DMS53 treated with DMSO at 0.1 percent for 48 hours (cell line): ENCODE measurements at regions not wholly inside any gene's neighbourhood (a gene's known extent, or its start where the extent isn't known, plus 50 kb on each side); places are given as distances from the start of the nearest gene placed in this dataset.

ENCODE experiments used
- DNase-seq: peaks from one replicate; lab custom pipeline; 2025; ENCODE audit not compliant: unreplicated experiment; lab: John Stamatoyannopoulos, UW

DNA sequence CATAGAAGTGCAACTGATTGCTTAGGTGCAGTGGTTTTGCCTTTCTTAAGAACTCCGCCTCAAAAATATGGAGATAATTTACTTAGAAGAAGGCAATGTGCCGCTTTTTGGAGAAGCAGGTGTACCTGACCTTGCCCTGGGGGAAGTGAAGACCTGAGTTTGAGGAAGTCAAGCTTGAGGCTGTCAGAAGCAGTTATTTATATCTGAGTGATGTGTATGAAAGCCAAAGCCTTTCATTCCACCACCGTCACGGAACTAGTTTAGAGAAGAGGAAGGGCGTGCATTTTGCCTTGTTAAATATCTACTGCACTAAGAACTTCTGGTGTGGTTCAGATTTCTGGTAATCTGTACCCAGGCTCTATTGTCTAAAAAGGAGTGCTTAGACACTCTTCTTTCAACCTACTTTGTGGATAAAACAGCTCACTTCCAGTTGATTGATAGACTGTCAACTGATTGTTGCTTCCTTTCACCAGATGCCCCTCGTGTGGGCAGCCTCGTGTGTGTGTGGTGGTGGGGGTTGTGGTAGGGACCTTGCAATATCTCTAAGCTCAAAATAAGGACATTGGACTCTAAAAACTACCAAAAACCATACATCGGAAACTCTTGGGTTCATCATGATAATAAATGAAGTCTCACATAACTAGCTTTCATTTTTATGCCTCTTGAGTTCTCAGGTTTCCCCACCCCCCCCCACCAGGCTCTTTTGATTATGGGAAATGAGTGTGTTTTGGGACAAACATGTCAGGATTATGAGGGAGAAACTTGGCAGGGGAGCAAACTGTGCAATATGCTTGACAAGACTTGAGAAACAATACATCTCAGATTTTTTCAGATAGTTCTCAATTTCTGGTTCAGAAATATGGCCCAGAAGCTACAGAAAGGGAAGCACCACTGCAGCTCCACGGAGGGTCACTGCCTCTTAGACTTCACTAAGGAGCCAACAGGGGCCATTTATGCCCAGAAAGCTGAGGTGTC, 78.6 kb downstream of the ARF6 start:
- no peak for DNase-seq

DNA sequence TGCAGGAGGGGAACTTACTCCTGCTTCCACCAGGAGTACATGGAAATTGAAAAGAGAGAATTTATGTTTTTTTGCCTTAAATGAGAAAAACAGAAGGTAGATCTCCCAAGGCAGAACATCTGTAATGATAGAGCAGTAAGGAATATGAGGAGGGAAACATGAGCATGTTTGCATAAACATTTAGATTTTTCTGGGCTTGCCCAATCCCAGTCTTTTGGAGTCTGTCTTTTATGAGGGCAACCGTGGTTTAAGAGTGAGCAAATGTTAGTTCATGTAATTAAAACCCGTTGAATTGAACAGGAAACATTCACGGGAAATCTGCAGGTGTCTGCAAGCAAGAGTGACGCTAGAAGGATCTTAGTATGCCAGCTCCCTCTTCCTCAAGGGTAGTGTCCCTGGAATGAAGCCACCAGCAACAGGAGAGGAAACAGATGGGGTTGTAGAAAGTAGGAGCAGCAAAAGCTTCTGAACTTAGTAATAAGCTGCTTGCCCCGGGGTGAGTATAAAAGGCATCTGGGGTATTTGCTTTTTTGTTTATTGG, 79.3 kb downstream of the ARF6 start:
- peak; percentile 48 for DNase-seq

DNA sequence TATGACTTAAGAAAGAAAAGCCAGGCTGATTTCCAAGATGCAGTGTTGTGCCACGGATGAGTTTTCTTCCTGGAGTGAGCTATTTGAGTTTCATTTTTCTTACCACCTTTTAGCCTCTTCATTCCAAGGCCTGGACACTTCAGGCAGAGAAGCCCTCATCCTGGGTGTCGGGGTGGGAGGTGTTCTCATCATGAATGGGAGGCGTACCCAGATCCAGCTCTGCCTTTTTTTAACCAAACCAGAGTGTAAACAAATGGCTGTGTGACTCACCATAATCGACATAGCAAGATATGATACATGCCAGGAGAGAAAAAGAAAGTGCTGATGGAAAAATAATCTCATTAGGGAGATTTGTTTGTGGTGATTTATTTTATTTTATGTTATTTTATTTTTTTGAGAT, 79.9 kb downstream of the ARF6 start:
- peak; percentile 68 for DNase-seq

DNA sequence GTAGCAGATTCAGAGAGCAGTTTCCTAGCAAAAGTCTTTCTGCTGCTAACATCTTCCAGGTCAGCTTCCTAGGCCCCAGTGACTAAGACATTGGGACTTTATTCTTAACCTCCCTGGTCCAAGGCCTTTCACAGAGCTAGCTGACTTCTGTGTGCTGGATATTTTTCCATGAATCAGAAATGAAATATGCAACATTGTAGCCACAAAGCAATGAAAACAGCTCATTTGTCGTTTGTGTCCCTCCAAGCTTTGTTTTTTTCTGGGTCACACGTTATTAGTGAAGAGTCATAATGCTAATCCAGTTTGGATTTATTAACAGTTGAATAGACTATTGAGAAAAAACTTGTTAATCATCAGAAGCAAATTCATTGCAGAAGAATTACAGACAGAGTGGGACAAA, 82.4 kb downstream of the ARF6 start:
- no peak for DNase-seq

DNA sequence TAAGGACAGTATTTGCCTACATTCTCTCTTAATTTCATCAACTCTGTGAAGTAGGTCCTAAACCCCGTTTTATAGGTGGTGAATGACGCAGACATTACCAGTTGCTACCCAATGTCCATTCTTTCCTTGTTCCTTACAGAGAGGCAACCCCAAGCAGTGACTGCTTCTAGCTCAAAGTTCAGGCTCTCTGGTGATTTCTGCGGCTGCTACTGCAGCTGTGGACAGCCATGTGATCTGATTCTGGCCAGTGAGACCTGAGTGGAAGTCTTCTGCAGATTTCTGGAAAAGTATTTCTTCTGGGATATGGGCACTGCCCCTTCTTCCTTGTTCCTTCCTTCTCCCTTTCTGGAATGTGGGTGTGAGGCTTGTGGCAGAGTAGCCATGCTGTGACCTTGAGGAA, 82.9 kb downstream of the ARF6 start:
- DNase-seq, result no peak

DNA sequence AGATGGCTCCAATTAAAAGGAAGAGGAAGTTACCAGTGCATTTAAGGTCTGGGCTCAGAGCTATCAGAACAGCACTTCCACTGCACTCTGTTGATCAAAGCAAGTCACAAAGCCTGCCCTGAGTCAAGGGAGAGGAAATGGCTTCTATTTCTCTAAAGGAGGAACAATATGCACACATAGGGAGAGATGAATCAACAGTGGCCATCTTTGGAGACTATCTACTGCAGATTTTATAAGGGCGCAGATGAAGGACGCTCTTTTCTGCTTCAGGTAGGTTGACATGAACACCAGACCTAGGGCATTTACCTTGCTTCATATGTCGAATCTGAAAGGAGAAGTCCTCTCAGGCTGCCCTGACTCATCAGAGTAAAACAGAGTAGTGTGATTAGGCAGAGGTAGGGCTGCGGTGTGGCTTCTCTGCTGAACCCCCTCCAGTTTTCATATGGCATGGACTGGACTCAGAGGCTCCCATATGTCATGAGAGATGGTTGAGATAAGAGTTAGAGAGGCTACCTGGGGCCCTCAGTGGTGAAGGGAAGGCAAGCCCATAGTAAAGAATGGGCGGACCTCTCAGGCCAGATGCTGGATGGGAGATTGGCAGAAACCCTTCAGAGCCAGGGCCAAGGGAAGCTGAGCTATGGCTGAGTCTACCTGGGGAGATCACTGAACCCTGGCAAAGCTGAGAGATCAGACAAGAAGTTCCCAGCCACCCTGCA, 84.4 kb downstream of the ARF6 start:
- DNase-seq, result no peak

DNA sequence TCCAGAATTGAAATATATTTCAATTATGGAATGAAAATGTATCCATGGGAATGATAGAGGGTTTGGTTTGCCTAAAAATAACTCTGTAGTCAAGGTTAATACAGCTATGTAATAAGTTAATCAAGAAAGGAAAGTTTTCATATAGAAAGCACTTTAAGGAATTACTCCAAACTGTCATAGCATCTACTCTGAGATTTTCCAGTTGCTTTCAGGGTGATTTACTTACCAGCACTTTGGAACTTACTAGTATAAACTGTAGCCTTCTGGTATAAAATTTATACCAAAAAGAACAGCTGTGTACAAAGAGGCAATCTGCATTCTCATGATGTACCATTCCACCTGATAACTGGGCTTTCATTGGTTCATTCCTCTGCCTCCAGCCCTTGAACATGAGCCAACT, 87.1 kb downstream of the ARF6 start:
- no peak for DNase-seq

DNA sequence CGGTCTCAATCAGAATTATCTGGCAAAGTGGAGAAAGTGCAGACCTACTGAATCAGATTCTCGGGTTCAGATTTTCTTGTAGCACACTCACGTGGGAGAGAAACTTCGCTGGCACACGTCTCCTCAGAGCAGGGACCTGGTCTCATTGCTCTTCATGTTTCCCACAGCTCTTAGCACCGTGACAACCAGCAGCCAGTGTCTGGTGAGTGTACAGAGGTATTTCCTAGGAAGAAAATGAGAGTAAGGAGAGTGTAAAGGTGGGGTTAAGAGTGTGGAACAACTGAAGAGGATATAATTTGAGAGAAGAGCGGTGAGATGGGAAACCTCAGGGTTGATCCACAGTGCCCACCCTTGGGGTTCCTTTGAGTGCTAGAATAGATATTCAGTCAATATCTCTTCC, 89.2 kb downstream of the ARF6 start:
- no peak for DNase-seq

DNA sequence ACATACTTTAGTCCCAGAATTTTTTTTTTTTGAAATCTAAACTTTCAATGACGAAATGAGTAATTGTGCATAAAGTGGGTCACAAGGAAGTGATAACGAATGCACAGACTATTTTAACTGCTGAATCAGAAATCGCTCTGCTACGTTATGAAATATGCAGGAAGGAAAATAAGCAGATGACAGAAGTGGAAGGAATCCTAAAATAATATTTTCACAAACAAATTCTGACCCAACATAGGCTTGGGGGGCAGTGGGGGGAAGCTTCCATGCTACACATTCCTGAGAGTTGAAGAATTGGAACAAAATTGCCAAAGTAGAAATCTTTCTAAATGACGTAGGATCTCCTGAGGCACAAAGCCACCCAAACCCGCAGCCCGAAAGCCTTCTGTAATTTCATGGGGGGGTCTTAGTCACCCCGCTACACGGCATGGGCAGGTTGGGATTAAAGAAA, 89.6 kb downstream of the ARF6 start:
- DNase-seq, result no peak

DNA sequence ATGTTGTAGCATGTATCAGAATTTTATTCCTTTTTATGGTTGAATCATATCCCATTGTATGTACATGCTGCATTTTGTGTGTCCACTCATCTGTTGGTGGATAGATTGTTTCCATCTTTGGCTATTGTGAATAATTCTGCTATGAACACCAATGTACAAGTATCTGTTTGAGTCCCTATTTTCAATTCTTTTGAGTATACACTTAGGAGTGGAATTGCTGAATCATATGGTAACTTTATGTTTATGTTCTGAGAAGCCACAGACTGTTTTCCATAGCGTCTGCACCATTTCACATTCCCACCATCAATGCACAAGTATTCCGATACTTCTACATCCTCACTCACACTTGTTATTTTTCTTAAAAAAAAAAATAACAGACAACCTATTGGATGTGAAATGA, 91.5 kb downstream of the ARF6 start:
- DNase-seq, result no peak

DNA sequence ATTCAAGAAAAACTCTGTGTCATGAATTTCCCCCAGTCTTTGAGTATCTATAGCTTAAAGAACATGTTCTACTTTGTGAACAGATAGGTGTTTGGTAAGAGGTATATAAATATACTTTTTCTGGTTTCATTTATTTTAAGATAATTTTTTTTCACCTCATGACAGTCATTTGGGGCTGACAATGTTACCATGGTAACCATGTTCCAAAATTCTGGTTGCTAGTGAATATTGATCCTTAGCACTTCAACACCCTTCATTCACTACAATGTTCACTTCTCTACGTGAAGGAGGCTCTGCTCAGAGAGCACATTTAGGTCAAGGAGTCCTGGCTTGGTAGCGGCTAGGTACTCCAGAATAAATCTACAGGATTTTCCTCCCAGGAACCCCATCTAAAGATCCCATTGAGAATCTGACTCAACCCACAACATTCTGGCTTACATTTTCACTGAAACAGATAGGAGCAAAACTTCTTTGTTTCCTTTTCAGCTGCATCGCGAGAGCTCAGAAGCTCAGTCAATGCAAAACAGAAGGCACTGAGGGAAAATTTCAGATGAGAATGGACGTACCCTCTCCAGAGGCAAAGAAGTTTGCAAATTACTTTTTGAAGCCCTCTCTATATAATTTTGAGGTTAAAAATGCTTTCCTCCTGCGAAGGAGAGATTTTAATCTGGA, 93.6 kb downstream of the ARF6 start:
- DNase-seq, result no peak

DNA sequence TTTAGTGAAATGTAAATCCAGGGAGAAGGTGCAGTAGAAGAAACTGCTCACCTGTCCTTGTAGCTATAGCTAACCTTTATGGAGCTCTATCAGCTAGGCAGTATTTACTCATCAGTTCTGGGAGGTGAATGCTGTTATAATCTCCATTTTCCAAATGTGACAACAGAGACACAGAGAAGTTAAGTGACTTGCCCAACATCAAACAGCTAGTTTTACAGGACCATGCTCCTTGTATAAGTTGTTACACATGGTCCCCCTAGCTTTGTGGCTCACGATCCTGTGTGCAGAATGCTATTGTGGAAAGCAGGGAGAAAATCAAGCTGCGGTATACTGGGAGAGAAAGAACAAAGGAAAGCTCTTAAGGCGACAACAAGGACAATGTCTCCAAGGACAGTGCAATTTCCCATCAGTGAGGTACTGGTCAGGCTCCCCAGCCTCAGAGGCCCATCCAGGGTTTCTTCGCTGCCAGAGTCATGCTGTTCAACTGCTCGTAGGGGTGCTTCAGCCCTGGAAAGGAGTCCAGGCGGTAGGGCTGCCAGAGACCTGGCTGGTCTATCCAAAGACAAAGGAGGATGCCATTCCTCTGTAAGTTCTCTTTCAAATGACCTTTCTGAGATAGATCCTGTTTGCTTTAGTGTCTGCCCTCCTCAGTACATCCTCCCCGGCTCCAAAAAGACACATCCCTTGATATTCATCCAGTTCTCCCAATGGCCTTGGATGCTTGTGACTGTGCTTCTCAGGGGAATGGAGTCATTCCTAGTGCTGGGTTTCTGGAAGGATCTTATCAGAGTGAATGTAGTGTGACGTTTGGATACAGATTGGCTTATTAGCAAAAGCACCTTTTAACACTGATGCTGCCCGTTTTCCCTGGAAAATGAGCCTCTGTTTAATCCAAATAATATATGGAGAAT, 95.5 kb downstream of the ARF6 start:
- DNase-seq, result no peak

DNA sequence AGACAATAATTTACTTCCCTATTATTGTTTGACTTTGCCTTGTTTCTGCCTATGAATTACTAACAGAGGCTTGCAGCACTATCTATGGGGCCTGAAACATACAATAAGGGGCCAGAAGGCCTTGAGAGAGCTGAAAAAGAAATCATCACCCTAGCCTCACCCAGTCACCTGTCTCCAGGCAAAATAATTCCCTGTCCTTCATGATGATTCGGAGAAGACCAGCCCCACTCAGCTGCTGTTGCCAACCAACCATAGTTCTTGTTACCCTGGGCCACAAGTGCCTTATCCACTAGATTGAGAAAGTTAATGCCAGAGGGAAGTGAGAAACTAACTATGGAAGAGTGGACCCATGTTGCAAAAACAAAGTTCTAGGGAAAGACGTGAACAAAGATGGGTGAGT, 97.1 kb downstream of the ARF6 start:
- DNase-seq, result no peak

DNA sequence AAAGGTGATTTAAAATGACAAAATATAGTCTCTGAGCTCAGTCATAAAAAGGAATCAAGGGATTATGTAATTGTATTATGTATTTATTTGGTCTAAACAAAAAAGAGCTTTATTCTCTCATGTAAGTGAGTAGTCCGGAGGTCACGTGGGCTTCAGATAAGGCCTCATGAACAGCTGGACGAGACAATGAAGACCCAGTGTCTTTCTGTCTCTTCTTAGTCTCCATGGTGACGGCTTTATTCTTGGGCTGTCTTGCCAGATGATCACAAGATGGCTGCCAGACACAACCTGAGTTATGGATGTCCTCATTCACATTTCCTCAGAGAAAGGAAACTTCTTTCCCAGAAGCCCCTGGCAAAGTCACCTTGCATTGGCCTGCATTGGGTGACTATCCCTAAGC, 98.6 kb downstream of the ARF6 start:
- DNase-seq, result no peak

DNA sequence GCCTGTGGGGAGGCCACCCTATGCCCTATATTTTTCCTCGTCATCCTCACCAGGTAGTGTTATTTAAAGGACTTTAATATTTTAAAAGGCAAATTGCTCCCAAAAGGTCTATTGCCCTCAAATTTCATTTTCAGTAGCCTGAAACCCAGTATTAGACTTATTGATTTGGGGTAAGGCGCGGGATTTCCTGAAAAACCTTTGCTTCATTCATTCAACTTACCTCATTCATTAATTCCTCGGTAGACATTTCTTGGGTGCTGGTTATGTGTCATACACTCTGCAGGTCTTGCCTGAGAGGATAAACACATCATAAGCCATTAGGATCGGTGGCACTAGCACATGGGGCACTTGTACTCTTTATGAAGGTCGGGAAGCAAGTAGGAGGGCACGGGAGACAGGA, 99.2 kb downstream of the ARF6 start:
- no peak for DNase-seq

DNA sequence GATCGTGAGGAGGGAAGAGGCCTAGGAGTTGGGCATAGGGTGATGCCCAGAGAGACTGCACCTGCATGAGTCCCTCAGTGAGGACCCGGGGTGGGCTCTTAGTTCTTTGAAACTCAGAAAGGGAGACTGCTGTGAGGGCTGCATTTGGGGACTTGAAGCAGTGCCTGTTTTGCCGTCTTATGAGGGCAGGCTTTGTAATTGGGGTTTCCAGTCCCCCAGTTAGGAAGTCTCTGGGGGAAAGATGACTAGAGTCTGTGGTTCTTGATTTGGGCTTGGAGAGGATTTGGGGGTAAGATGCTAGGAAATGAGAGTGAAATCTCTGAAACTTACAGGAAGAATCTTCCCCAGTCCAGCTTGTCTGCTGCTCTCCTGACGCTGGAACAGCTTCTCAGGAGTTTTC, 99.6 kb downstream of the ARF6 start:
- no peak for DNase-seq

DNA sequence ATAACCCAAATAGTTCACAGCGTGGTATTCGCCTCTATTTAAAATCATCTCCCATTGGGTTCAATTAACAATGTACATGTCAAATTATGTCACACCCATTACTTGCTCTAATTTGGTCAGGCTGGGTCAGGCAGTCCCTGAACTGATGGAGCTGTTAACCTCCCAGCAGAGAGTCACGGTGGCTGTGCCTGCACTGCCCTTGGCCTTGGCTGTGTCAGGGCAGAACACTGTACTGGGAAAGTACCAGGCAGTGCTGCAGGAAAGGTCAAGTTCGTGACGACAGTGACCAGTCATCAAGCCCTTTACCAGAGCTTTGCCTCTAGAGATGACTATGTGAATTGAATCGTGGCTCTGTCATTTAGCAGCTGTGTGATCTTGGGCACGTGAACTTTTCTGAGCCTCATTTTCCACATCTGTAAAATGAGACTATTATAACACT, 100.0 kb downstream of the ARF6 start:
- DNase-seq, result no peak

DNA sequence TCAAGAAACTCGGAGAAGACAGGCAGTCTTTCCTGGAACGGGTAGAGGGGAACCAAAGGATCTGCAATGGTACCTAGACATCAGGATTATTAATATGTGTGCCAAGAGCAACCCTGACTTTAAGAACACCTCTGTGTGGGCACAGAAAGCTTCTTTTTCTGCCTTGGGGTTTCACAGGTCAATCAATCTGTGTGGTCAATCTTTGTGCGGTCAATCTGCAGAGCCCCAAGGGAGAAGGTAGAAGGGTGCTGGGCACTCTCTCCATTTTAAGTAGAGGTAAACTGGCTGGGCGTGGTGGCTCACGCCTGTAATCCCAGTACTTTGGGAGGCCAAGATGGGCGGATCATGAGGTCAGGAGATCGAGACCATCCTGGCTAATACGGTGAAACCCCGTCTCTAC, 100.7 kb downstream of the ARF6 start:
- no peak for DNase-seq

DNA sequence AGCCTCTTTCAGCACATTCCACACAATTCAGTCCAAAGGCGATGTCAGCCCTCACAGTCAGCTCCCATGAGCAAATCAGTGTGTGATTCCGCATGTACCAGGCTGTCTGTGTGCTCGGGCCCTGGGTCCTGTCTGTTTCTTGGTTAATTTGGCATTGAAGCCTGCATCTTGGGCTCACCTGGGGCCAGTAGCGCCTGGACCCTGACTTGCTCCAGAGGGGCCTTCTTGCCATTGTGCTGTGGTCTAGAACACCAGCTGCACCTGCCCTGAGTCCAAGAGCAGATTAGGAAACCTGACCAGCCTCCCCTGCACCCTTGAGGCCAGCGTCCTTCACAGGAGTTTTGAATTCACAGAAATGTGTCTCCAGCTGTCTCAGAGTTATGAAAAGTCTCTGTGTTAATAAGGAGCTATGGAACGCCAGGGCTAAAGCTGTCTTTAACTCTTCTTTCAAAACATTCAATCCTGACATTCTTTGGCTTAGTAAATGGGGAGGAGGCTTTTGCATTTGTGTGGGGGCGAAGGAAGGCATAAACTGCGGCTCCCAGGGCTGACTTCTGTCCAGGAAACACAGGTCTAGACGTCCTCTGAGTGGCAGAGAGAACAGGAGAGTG, 102.2 kb downstream of the ARF6 start:
- DNase-seq, result no peak

DNA sequence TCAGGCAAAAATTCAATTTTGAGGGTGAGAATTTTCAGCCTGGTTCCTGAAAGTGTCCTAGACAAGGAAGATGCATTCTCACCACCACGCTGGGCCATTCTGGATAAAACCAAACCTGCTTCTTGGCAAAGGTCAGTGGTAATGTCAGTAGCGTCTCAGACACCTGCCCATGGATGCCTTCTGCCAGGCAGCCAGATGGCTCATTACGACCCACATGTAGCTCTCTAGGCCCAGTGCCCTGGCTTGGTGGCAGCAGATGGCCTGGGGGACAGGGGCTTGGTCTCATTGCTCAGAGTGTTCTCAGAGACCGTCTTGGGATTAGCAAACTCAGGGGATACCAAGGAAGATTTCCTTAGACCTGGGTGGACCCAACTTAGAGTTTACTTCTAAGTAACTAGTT, 105.1 kb downstream of the ARF6 start:
- no peak for DNase-seq
